ENCODE measurements at regions not wholly inside any gene's neighbourhood (a gene's known extent, or its start where the extent isn't known, plus 50 kb on each side); places are given as distances from the start of the nearest gene placed in this dataset.
A peak's percentile ranks its signal among the peaks of the same experiment; 100 is the strongest.
"Not testable (repeated sequence)": the region's sequence is repeated elsewhere in the genome, so short reads cannot be mapped to it uniquely, and the experiment has no call there.

- DNase-seq: no peak
Measured at GRCh38 chr5:25160891-25161290, 516.1 kb upstream of the CDH10 start.

GRCh38 chr5:25150819-25151218, 506.0 kb upstream of the CDH10 start:
- no peak for DNase-seq

DNA sequence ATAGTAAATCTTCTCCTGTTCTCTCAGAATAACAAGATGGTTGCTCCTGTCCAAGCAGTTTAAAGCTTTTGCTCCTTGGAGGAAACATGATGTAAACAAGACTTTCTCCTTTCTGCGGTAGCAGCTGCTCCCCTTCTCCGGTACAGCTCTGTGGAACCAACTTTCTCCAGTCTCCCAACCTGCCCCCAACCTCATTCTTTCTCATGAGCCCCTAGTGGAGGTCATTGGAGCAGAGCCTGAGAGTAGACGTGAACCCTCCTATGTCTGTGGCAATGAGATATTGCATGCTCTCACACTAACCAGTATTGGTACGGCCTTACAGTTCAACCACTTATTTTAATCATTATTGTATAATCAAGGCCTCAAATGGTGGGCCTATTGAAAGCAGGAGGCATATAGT, 483.8 kb upstream of the CDH10 start:
- DNase-seq: no peak

- peak; percentile 13 for DNase-seq
Measured at GRCh38 chr5:25119650-25120049, 474.9 kb upstream of the CDH10 start.

GRCh38 chr5:25107853-25108252, 463.1 kb upstream of the CDH10 start:
- DNase-seq: no peak

- no peak for DNase-seq
Measured at GRCh38 chr5:25099538-25099937, 454.8 kb upstream of the CDH10 start.

GRCh38 chr5:25095261-25095660, 450.5 kb upstream of the CDH10 start:
- no peak for DNase-seq

- no peak for DNase-seq
Measured at GRCh38 chr5:25094219-25094618, 449.4 kb upstream of the CDH10 start.

- DNase-seq: no peak
Measured at GRCh38 chr5:25091921-25092320, 447.1 kb upstream of the CDH10 start.

- no peak for DNase-seq
Measured at GRCh38 chr5:25090854-25091253, 446.1 kb upstream of the CDH10 start.

DNA sequence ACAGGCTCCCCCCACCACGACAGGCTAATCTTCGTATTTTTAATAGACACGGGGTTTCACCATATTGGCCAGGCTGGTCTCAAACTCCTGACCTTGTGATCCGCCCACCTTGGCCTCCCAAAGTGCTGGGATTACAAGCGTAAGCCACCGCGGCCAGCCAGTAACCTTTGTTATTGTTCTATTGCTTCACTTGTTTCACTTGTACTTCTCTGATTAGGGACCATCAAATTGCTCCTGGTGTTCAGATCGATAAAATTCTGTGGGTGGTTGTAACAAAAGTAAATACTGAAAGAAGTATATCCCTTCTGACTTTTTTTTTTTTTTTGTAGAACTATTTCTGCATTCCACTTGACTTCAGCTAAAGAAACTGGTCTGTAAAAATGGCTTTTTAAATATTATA, 445.5 kb upstream of the CDH10 start:
- DNase-seq: no peak

- DNase-seq: not testable (repeated sequence)
Measured at GRCh38 chr5:25088689-25089088, 443.9 kb upstream of the CDH10 start.

GRCh38 chr5:25083261-25083660, 438.5 kb upstream of the CDH10 start:
- DNase-seq: not testable (repeated sequence)

- no peak for DNase-seq
Measured at GRCh38 chr5:25066239-25066638, 421.5 kb upstream of the CDH10 start.

GRCh38 chr5:25064306-25064705, 419.5 kb upstream of the CDH10 start:
- DNase-seq: no peak

DNA sequence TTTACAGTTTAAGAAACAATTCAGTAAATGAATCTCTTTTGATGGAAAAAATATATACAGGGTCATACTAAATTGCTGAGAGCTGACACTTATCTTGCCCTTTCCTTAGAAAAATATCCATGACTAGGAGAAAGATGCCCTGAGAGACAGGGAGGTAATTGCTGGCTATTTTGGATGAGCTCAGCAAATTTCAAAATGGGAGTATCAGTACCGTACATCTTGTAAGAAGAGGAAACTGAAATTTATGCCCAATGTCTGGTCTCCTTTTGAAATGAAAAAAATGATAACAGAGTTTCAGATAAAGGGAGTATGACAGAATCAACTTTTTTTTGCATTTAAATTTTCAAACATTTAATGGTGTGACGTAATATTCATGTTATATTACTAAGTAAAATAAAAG, 415.8 kb upstream of the CDH10 start:
- no peak for DNase-seq

- DNase-seq: peak; percentile 2
Measured at GRCh38 chr5:25056836-25057235, 412.1 kb upstream of the CDH10 start.

- no peak for DNase-seq
Measured at GRCh38 chr5:25033658-25034057, 388.9 kb upstream of the CDH10 start.

- DNase-seq: no peak
Measured at GRCh38 chr5:25029004-25029403, 384.2 kb upstream of the CDH10 start.

DNA sequence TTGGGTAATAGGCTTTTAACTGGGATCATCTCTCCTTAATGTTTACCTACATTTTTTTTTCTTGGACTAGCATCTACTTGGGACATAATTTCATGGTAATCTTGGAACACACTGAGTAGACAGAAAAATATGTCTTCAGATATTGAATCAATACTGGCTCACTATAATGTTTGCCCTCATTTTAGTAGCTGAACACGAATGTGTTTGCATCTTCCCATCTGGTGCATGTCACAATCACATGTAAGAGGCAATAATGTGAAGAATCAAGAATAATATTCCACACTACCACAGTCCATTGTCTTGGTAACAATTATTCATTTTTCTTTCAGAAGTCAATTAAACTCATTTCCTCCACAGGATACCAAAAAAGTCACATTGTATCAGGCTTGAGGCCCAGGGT, 382.7 kb upstream of the CDH10 start:
- no peak for DNase-seq

GRCh38 chr5:25027061-25027460, 382.3 kb upstream of the CDH10 start:
- no peak for DNase-seq

DNA sequence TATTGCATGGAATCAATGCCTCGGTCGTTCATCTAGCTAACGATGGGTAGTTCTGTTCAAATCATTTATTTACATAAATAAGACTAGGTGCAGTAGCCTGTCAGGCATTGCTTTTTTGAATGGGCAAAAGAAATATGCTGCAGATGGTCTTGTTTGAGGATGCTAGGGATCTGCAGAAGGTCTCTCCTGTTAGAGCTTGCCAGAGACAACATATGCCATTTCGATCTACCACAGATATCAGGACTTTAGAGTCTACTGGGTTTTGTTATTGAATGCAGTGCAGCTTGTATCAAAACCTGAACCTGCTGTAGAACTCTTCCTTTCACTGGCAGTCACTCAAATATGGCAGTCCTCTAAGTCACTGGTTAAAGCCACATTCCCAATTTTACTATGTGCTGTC, 381.1 kb upstream of the CDH10 start:
- no peak for DNase-seq

- DNase-seq: no peak
Measured at GRCh38 chr5:25020454-25020853, 375.7 kb upstream of the CDH10 start.

DNA sequence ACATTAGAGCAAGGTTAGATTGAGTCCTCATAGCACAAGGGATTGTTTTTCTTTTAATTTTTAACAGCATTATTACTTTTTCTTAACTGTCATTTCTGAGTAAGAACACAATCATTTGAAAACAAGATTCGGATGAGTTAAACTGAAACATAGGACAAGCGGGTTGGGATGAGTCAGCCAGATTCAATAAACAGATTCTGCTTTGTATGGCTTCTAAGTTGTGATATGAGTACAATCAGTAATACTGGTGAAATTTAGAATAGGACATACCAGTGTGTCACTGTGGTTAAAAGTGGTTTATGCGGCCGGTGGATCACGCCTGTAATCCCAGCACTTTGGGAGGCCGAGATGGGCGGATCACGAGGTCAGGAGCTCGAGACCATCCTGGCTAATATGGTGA, 364.3 kb upstream of the CDH10 start:
- no peak for DNase-seq

DNA sequence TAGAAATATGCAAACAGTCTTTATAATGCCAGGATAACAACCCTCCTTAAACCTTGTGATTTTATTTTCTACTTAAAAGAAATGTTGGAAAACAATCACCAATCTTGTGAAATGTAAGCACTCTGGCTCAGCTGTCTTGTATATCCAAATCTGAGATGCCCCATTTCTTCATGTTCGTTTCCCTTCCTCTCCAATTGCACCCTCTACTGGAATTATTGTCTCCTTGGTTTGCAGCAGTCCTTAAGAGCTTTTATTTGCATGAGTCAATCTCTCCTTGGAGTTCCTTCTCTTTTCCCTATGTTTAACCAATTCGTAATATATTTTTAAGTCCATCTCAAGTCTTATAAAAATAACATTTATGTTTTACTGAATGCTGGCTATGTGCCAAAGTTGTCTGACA, 362.0 kb upstream of the CDH10 start:
- no peak for DNase-seq

- no peak for DNase-seq
Measured at GRCh38 chr5:25006237-25006636, 361.5 kb upstream of the CDH10 start.

Data from RPMI8226 (cell line).